H1 (cell line): ENCODE measurements at regions not wholly inside any gene's neighbourhood (a gene's known extent, or its start where the extent isn't known, plus 50 kb on each side); places are given as distances from the start of the nearest gene placed in this dataset.
A peak's percentile ranks its signal among the peaks of the same experiment; 100 is the strongest.

Source experiments
- CTCF ChIA-PET: fragments of 300-600 bp; sonication (Branson Sonifier 250); formaldehyde crosslinking; loops from one replicate; lab custom pipeline; 2021; ENCODE audit not compliant: partially characterized antibody; lab: Charles Lee
- POLR2A ChIA-PET: fragments of 300-600 bp; sonication (Branson Sonifier 250); formaldehyde crosslinking; loops from one replicate; lab custom pipeline; 2021; ENCODE audit warnings: inconsistent platforms; ENCODE audit not compliant: partially characterized antibody; lab: Charles Lee
- DNase-seq, 2 experiments: peaks; one replicate each; pipeline versions ENCODE4 v3.0.0 to v3.0.0-alpha.2; 2010 to 2022; ENCODE audit warnings: low spot score in 2 of 2, low read depth in 1 of 2, mixed read lengths in 1 of 2
- FAIRE-seq: peaks from 2 replicates; lab custom pipeline; 2011; peaks lifted over from hg19 to GRCh38; lab: Jason Lieb, UNC
- H2AFZ ChIP-seq: 2 replicates; pipeline ENCODE4 v1.8.1; 2012; ENCODE audit warnings: low read length, inconsistent platforms
- H2AK5ac ChIP-seq: 2 replicates; pipeline ENCODE4 v1.6.1; 2013; ENCODE audit warnings: low read depth, low read length
- H2BK120ac ChIP-seq: replicated peaks from 2 replicates; pipeline ENCODE3; 2013; ENCODE audit warnings: low read depth, low read length, inconsistent platforms
- H2BK12ac ChIP-seq: 2 replicates; pipeline ENCODE4 v1.6.1; 2013; ENCODE audit warnings: low read depth, low read length
- H2BK15ac ChIP-seq: 2 replicates; pipeline ENCODE4 v1.6.1; 2013; ENCODE audit warnings: low read length
- H2BK20ac ChIP-seq: 2 replicates; pipeline ENCODE4 v1.6.1; 2013; ENCODE audit warnings: low read length
- H2BK5ac ChIP-seq: 2 replicates; pipeline ENCODE4 v1.6.1; 2013; ENCODE audit warnings: low read depth, low read length
- H3K14ac ChIP-seq: 2 replicates; pipeline ENCODE4 v1.6.1; 2013; ENCODE audit warnings: inconsistent platforms; ENCODE audit not compliant: insufficient read length
- H3K18ac ChIP-seq: 2 replicates; pipeline ENCODE4 v1.6.1; 2013; ENCODE audit warnings: low read length; ENCODE audit errors: extremely low read depth
- H3K23ac ChIP-seq: 2 replicates; pipeline ENCODE4 v1.6.1; 2013; ENCODE audit warnings: inconsistent platforms; ENCODE audit not compliant: insufficient read length
- H3K23me2 ChIP-seq: 2 replicates; pipeline ENCODE4 v1.6.1; 2013; ENCODE audit warnings: low read depth, low read length
- H3K27ac ChIP-seq: 2 replicates; pipeline ENCODE4 v1.6.1; 2011; ENCODE audit warnings: low read depth, low read length, inconsistent platforms
- H3K27me3 ChIP-seq, 4 experiments: replicated peaks in 1 of 4; 1 replicate in 1 of 4; 2 replicates in 3 of 4; pipeline versions ENCODE4 v1.6.1 to v1.8.1; 2011 to 2013; ENCODE audit warnings: low read length in 3 of 4, mild to moderate bottlenecking in 3 of 4, inconsistent platforms in 2 of 4, mixed read lengths in 2 of 4, moderate library complexity in 1 of 4; ENCODE audit not compliant: control insufficient read depth in 3 of 4, insufficient read depth in 3 of 4; ENCODE audit errors: extremely low read depth in 1 of 4
- H3K36me3 ChIP-seq, 4 experiments: 2 replicates each; pipeline versions ENCODE4 v1.6.1 to v1.8.1; 2011 to 2013; ENCODE audit warnings: mild to moderate bottlenecking in 4 of 4, low read length in 3 of 4, moderate library complexity in 2 of 4, control low read depth in 1 of 4, inconsistent platforms in 1 of 4; ENCODE audit not compliant: insufficient read depth in 4 of 4, control insufficient read depth in 2 of 4
- H3K4ac ChIP-seq: replicated peaks from 2 replicates; pipeline ENCODE3; 2013; ENCODE audit warnings: low read length, low read depth, mixed read lengths, inconsistent platforms; ENCODE audit not compliant: insufficient read length
- H3K4me1 ChIP-seq, 4 experiments: replicated peaks in 1 of 4; 1 replicate in 1 of 4; 2 replicates in 3 of 4; pipeline versions ENCODE4 v1.6.1 to v1.8.1; 2011 to 2013; ENCODE audit warnings: low read length in 3 of 4, inconsistent platforms in 2 of 4, mixed read lengths in 1 of 4; ENCODE audit not compliant: insufficient read depth in 4 of 4, control insufficient read depth in 3 of 4
- H3K4me2 ChIP-seq, 2 experiments: 2 replicates each; pipeline versions ENCODE4 v1.6.1 to v1.8.1; 2011 to 2013; ENCODE audit warnings: low read depth in 2 of 2, low read length in 2 of 2, control low read depth in 1 of 2, inconsistent platforms in 1 of 2, mild to moderate bottlenecking in 1 of 2; ENCODE audit not compliant: insufficient read depth in 1 of 2
- H3K4me3 ChIP-seq, 4 experiments: fragments of 200-600, 300-600 bp in 1 of 4; sonication (generic), shearing (Covaris generic), sonication (Bioruptor Twin) in 1 of 4; 2 replicates each; pipeline versions ENCODE4 v1.5.1 to v1.8.1; 2011 to 2016; ENCODE audit warnings: low read length in 4 of 4, low read depth in 3 of 4, control low read depth in 2 of 4, inconsistent platforms in 2 of 4, mild to moderate bottlenecking in 2 of 4, mixed read lengths in 1 of 4, moderate library complexity in 1 of 4; ENCODE audit not compliant: insufficient read depth in 2 of 4; ENCODE audit errors: extremely low read depth in 1 of 4
- H3K56ac ChIP-seq: replicated peaks from 2 replicates; pipeline ENCODE3; 2013; ENCODE audit warnings: low read depth, mild to moderate bottlenecking, mixed read lengths, low read length, inconsistent platforms; ENCODE audit not compliant: insufficient read length
- H3K79me1 ChIP-seq: 2 replicates; pipeline ENCODE4 v1.6.1; 2013; ENCODE audit warnings: low read depth, low read length, control low read depth
- H3K79me2 ChIP-seq, 2 experiments: 2 replicates each; pipeline versions ENCODE4 v1.6.1 to v1.8.1; 2012 to 2013; ENCODE audit warnings: low read length in 2 of 2, mild to moderate bottlenecking in 2 of 2, inconsistent platforms in 1 of 2; ENCODE audit not compliant: insufficient read depth in 2 of 2, control insufficient read depth in 1 of 2
- H3K9ac ChIP-seq, 4 experiments: replicated peaks in 1 of 4; 1 replicate in 1 of 4; 2 replicates in 3 of 4; pipeline versions ENCODE4 v1.6.1 to v1.8.1; 2011 to 2013; ENCODE audit warnings: low read depth in 3 of 4, low read length in 3 of 4, control low read depth in 2 of 4, mild to moderate bottlenecking in 2 of 4, moderate library complexity in 2 of 4, inconsistent platforms in 1 of 4; ENCODE audit errors: extremely low read depth in 1 of 4
- H3K9me3 ChIP-seq, 2 experiments: 2 replicates each; pipeline versions ENCODE4 v1.6.1 to v1.8.1; 2012 to 2013; ENCODE audit warnings: mild to moderate bottlenecking in 2 of 2, moderate library complexity in 2 of 2, control low read depth in 1 of 2, inconsistent platforms in 1 of 2, low read depth in 1 of 2, low read length in 1 of 2, mixed read lengths in 1 of 2; ENCODE audit not compliant: insufficient read depth in 2 of 2
- H4K20me1 ChIP-seq, 2 experiments: replicated peaks in 1 of 2; 2 replicates each; pipeline versions ENCODE3 to v1.8.1; 2011 to 2013; ENCODE audit warnings: inconsistent platforms in 2 of 2, low read length in 2 of 2, mild to moderate bottlenecking in 1 of 2; ENCODE audit not compliant: insufficient read depth in 2 of 2, control insufficient read depth in 1 of 2
- H4K5ac ChIP-seq: 2 replicates; pipeline ENCODE4 v1.6.1; 2013; ENCODE audit warnings: low read length, low read depth, mixed read lengths, inconsistent platforms; ENCODE audit not compliant: insufficient read length
- H4K8ac ChIP-seq: 2 replicates; pipeline ENCODE4 v1.8.0; 2013; ENCODE audit warnings: mild to moderate bottlenecking, moderate library complexity, low read length, inconsistent platforms; ENCODE audit not compliant: insufficient read depth; ENCODE audit errors: extremely low read depth
- H4K91ac ChIP-seq: replicated peaks from 2 replicates; pipeline ENCODE3; 2013; ENCODE audit warnings: low read length, mixed read lengths, inconsistent platforms; ENCODE audit not compliant: insufficient read length
- BCL11A ChIP-seq, 2 experiments: IDR thresholded peaks; one replicate each; pipeline ENCODE4 v1.6.1; 2011; ENCODE audit warnings: low read depth in 2 of 2, low read length in 2 of 2, mild to moderate bottlenecking in 2 of 2
- CREB1 ChIP-seq: IDR thresholded peaks from 2 replicates; pipeline ENCODE4 v1.6.1; 2012; ENCODE audit warnings: inconsistent platforms
- CTBP2 ChIP-seq: IDR thresholded peaks from 2 replicates; pipeline ENCODE4 v1.7.0; 2011; ENCODE audit warnings: borderline replicate concordance, mild to moderate bottlenecking, moderate library complexity, mixed read lengths, low read length; ENCODE audit not compliant: insufficient read depth, insufficient read length
- GABPA ChIP-seq: IDR thresholded peaks from 2 replicates; pipeline ENCODE4 v1.6.1; 2011; ENCODE audit warnings: mild to moderate bottlenecking, low read length, moderate library complexity, borderline replicate concordance; ENCODE audit not compliant: insufficient read depth
- RBBP5 ChIP-seq: IDR thresholded peaks from 2 replicates; pipeline ENCODE4 v1.7.1; 2012; ENCODE audit warnings: low read depth, mild to moderate bottlenecking, inconsistent platforms, low read length, moderate library complexity, borderline replicate concordance
- RFX5 ChIP-seq: IDR thresholded peaks from 2 replicates; pipeline ENCODE4 v1.6.1; 2011; ENCODE audit warnings: low read depth, low read length, improper control_type of control experiment, borderline replicate concordance
- SP1 ChIP-seq: IDR thresholded peaks from 2 replicates; pipeline ENCODE4 v1.6.1; 2011; ENCODE audit warnings: low read depth, low read length
- SUZ12 ChIP-seq: fragments of 200-600 bp; sonication (generic); IDR thresholded peaks from 2 replicates; pipeline ENCODE4 v1.6.1; 2012; ENCODE audit warnings: mild to moderate bottlenecking, inconsistent platforms, low read length, moderate library complexity, mixed read lengths
- WGBS, 2 experiments: shearing (Covaris generic) in 1 of 2; methylation state at CpG; one replicate each; pipeline versions ENCODE4 v1.1.6 to v1.1.7; 2013 to 2015; ENCODE audit warnings: low lambda C conversion rate in 2 of 2, mixed read lengths in 2 of 2, inconsistent platforms in 1 of 2, low coverage in 1 of 2, missing lambda C conversion rate in 1 of 2; ENCODE audit not compliant: insufficient replicate concordance in 2 of 2, insufficient coverage in 1 of 2, insufficient read length in 1 of 2; ENCODE audit errors: extremely low coverage in 1 of 2, missing lambda C conversion rate in 1 of 2; 5-methylcytosine and 5-hydroxymethylcytosine counted together
- TF ChIP-seq, protein P1 (sequence below), 3 experiments: IDR thresholded peaks; 1 replicate in 2 of 3; 2 replicates in 1 of 3; pipeline versions ENCODE4 v1.5.1 to v1.6.1; 2011; ENCODE audit warnings: low read length in 3 of 3, mild to moderate bottlenecking in 3 of 3, inconsistent platforms in 2 of 3, low read depth in 1 of 3, moderate library complexity in 1 of 3; ENCODE audit not compliant: insufficient read depth in 1 of 3; ENCODE audit errors: control extremely low read depth in 1 of 3

GRCh38 chr6:44053106-44053756, 74.0 kb downstream of the MRPL14 start:
- FAIRE-seq (no peak), DNase-seq (no peak)
- H3K23me2 ChIP-seq, result no peaks in the 10 kb centered on the region
- H4K5ac ChIP-seq, result no peak overlapping the region
- no peak overlapping the region for H3K18ac ChIP-seq
- no peak overlapping the region; the same call in 1 of the 2 replicates for H2AK5ac ChIP-seq
- H3K79me1 ChIP-seq, result no peaks in the 10 kb centered on the region
- no peaks in the 10 kb centered on the region for H3K9me3 ChIP-seq
- no peak overlapping the region for H3K9ac ChIP-seq
- H3K27ac ChIP-seq, result no peak overlapping the region
- H3K4ac ChIP-seq, result no peak overlapping the region
- 0 out of 2 replicates have a peak overlapping the region, but pooled peaks have one; percentile 64 for H2BK12ac ChIP-seq
- no peak overlapping the region for H3K4me3 ChIP-seq
- H3K79me2 ChIP-seq, result no peaks in the 10 kb centered on the region
- H2AFZ ChIP-seq, result no peak overlapping the region
- H3K27me3 ChIP-seq, result no peaks in the 10 kb centered on the region
- 92% methylated on average over 6 of the region's 6 CpGs; no CpG with 5 or more reads in 1 of the 2 experiments for WGBS, 2 experiments
- H4K8ac ChIP-seq, result no peak overlapping the region
- H2BK20ac ChIP-seq, result no peak overlapping the region
- CTCF ChIA-PET, result interaction anchor here (0.6 to 23.4 kb wide), 8 partner anchors 12 to 398 kb away, joined by 3 to 331 read pairs (median 6); no protein-coding TSS in a partner anchor
- H3K23ac ChIP-seq, result no peak overlapping the region
- no peak overlapping the region for H3K14ac ChIP-seq
- H3K4me2 ChIP-seq, result peak overlapping the region in 1 of 2 experiments; percentile 36; a peak in 1 of 4 replicates
- H2BK5ac ChIP-seq, result no peak overlapping the region; the same call in 1 of the 2 replicates
- H2BK15ac ChIP-seq, result 0 out of 2 replicates have a peak overlapping the region, but pooled peaks have one; percentile 97
- POLR2A ChIA-PET, result interaction anchor here (0.8 to 5.5 kb wide), 8 partner anchors 9 to 387 kb away, joined by 3 to 35 read pairs (median 4); partner anchors contain the start of gene HSP90AB1
- no peak overlapping the region for H4K91ac ChIP-seq
- no peak overlapping the region for H3K56ac ChIP-seq
- H3K4me1 ChIP-seq, result peaks cover 0 to 14% (median 4%) of the 10 kb centered on the region in 4 experiments; a peak in 6 of 7 replicates
- no peaks in the 10 kb centered on the region for H3K36me3 ChIP-seq
- no peak overlapping the region for H2BK120ac ChIP-seq
- H4K20me1 ChIP-seq, result no peaks in the 10 kb centered on the region
- TF ChIP-seq, protein P1, sequence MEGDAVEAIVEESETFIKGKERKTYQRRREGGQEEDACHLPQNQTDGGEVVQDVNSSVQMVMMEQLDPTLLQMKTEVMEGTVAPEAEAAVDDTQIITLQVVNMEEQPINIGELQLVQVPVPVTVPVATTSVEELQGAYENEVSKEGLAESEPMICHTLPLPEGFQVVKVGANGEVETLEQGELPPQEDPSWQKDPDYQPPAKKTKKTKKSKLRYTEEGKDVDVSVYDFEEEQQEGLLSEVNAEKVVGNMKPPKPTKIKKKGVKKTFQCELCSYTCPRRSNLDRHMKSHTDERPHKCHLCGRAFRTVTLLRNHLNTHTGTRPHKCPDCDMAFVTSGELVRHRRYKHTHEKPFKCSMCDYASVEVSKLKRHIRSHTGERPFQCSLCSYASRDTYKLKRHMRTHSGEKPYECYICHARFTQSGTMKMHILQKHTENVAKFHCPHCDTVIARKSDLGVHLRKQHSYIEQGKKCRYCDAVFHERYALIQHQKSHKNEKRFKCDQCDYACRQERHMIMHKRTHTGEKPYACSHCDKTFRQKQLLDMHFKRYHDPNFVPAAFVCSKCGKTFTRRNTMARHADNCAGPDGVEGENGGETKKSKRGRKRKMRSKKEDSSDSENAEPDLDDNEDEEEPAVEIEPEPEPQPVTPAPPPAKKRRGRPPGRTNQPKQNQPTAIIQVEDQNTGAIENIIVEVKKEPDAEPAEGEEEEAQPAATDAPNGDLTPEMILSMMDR (IDR thresholded peaks at IDR 0.05; ENCODE audit: control extremely low read depth in 1 of 3, insufficient read depth in 1 of 3, low read depth in 1 of 3, low read length in 3 of 3), result no peak
- TF ChIP-seq RBBP5, result no peak
- no peak for TF ChIP-seq BCL11A (IDR thresholded peaks at IDR 0.05; ENCODE audit: low read depth in 2 of 2, low read length in 2 of 2)
- no peak for TF ChIP-seq GABPA
- no peak for TF ChIP-seq CREB1
- TF ChIP-seq CTBP2, result no peak
- no peak for TF ChIP-seq RFX5
- no peak for TF ChIP-seq SP1
- TF ChIP-seq SUZ12, result no peak
